HG03571 (cell line): ENCODE measurements at regions not wholly inside any gene's neighbourhood (a gene's known extent, or its start where the extent isn't known, plus 50 kb on each side); places are given as distances from the start of the nearest gene placed in this dataset.

ENCODE experiments used
- ATAC-seq: cut with Tn5 transposase; IDR thresholded peaks from one replicate; pipeline ENCODE4 v1.9.1; 2021; ENCODE audit not compliant: unreplicated experiment

- no peak for ATAC-seq
Measured at GRCh38 chr12:115072712-115073111, 388.7 kb upstream of the TBX3 start.

- no peak for ATAC-seq
Measured at GRCh38 chr12:115070313-115070712, 386.3 kb upstream of the TBX3 start.

DNA sequence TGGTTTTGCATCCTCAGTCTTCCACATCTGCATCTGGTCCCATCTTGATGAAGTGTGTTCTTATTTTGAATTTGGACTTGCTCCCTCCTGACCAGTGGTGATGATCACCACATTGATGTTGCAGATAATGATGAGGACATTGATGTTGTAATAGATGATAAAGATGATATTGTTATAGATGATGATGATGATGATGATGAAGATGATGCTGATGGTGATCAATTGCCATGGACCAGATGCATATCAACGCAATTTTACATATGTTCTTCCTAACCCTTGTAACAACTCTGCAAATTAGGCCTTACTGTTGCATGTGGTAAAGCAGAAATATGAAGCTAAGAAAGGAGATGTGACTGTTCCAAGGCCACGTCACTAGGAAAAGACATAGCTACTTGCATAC lies 380.3 kb upstream of the TBX3 start:
- no peak for ATAC-seq

DNA sequence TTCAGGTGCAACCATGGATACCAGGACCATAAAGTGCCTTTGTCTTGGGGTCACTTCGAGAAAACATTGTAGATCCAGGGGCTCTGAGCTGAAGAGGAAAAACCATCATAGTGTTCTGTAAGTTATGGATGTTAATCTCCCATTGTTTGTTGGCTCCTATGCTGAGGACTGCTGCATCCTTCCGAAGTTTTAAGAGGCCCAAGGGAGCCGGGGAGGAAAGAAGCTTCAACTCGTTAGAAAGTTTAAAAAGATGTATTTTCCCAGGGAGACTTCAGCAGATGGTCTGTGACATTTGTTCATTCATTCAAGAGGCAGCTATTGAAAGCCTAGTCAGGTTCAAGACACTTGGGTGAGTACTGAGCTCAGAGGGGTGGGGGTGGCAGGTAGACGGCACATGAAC lies 378.8 kb upstream of the TBX3 start:
- ATAC-seq: no peak

DNA sequence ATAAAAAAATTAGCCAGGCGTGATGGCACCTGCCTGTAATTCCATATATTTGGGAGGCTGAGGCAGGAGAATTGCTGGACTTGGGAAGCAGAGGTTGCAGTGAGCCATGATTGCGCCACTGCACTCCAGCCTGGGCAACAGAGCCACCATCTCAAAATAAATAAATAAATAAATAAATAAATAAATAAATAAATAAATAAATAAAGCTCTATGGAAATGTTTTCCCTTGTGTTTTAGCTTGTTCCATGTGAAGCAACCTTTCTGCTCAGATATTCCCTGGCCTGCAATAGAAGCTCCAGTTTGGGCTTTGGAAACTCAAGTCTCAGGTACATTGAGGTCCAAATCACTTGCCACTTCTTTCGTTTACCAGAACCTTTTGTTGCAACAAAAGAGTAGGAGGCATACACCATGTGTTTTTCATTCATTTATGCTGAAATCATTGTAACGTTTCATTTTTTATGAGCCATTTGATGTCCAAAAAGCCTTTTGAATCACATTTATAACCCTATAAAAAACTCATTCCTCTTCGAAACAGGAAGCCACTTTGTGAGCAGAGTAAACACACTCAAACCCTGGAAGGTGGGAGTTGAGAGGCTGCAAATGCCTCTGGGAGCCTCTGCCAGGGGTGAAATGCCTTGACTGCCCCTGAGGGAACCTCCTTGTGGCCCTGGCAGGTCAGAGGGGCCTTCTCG lies 376.6 kb upstream of the TBX3 start:
- no peak for ATAC-seq

GRCh38 chr12:115057445-115057844 lies 373.5 kb upstream of the TBX3 start:
- ATAC-seq: no peak

GRCh38 chr12:115051378-115051777 lies 367.4 kb upstream of the TBX3 start:
- ATAC-seq: no peak

GRCh38 chr12:115049614-115050013 lies 365.6 kb upstream of the TBX3 start:
- ATAC-seq: no peak

- ATAC-seq: no peak
Measured at GRCh38 chr12:115046805-115047204, 362.8 kb upstream of the TBX3 start.

DNA sequence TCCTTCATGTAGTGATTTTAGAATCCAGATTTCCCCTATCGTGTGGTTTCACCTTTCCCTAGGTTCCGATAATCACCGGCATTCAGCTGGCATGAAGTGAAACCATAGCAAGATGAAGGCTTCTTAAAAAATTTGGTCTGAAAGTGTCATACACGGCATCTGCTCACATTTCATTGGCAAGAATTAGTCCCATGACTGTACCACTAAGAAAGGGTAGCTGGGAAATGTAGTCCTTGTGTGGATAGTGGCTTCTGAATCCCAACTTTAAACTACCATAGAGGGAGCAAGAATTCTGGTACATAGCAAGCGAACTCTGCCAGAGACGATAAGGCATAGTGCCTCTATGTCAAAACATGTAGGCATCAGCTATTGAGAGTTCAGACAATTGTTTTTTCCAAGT lies 360.1 kb upstream of the TBX3 start:
- ATAC-seq: no peak

- ATAC-seq: no peak
Measured at GRCh38 chr12:115043079-115043478, 359.1 kb upstream of the TBX3 start.

DNA sequence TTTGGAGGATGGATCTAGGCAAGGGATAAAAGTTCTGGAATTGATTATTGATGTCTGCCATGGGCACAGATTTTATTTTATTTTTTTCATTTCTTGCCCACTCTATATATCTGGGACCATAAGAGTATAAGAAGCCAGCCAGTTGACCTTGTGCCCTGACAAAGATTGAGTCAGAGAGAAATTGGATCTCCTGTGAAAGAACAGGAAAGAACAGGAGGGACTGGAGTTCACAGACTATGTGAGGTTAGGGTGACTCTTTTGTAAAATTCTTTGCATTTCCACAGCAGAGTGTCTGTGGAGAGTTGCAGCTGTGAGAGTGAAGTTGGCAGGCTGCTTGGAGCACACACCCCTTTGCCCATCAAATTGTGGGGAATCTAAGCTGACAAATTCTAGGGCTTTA lies 358.4 kb upstream of the TBX3 start:
- ATAC-seq: no peak

- no peak for ATAC-seq
Measured at GRCh38 chr12:115037830-115038229, 353.9 kb upstream of the TBX3 start.

DNA sequence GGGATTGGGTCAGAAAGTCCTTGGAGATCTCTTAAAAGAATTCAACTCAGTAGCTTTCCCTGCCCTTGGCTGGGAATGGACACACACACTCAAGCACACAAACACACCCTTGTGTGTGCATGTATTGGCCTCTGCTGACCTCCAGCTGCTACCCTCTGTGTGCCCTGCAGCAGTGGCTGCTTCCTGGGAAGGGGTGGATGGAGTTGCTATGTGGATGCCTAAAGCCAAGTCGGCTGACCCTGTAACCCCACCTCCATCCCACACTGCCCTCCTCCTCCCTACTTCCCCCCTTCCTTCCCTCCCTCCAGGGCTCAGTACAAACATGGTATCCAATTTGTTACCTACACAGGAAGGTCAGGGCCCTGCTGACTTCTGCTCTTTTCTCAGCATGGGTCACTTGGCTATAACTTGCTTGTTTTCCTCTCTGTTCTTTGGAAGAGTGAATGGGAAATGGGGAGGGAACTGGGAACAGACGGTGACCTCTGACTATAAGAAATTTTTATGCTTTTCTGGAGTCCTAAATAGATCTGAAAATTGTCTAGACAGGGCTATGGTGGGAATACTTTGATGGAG lies 351.6 kb upstream of the TBX3 start:
- ATAC-seq: no peak

DNA sequence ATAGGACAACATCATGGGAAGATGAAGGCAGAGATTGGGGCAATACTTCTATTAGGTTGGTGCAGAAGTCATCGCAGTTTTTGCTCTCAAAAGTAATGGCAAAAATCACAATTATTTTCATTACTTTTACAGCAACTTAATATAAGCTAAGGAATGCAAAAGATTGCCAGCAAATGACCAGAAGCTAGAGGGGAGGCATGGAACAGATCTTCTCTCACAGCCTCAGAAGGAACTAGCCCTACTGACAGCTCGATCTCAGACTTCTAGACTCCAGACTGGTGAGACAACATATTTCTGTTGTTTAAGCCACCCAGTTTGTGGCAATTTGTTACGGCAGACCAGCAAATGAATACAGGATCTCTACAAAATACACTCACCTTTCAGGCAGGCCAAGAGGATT lies 348.5 kb upstream of the TBX3 start:
- no peak for ATAC-seq

GRCh38 chr12:115030017-115030416 lies 346.0 kb upstream of the TBX3 start:
- ATAC-seq: no peak

DNA sequence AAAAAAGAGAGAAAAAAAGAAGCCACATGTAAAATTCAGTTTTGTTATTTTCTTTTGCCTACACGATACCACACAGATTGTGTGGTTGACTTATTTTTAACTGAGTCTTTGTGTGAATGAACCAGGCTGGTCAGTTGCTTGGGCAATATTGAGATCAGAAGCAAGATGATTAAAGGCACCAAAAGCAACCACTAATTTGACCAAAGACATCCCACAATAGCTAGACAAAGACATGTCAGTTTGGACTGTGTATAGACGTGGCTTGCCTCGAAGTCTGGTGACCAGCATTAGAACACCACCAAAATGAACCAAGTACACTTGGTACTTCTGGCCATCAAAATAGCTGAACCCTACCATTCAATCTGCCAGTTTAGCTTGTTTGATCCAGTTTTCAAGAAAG lies 340.6 kb upstream of the TBX3 start:
- ATAC-seq: no peak

- no peak for ATAC-seq
Measured at GRCh38 chr12:115023279-115024265, 339.6 kb upstream of the TBX3 start.

DNA sequence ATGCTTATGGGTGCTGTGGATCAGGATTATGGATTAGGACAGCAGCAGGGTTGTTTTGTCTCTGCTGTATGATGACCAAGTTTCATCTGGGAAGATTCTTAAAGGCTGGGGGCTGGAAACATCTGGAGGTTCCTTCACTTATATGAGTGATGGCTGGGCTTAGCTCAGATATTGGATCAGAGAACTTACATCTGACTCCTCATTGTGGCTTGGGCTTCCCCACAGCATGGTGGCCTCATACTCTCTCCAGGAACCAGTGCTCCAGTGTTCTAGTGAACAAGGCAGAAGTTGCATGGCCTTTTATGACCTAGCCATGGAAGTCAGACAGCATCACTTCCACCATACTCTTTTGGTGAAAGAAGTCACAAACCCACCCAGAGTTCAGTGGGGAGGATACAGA lies 336.1 kb upstream of the TBX3 start:
- no peak for ATAC-seq

DNA sequence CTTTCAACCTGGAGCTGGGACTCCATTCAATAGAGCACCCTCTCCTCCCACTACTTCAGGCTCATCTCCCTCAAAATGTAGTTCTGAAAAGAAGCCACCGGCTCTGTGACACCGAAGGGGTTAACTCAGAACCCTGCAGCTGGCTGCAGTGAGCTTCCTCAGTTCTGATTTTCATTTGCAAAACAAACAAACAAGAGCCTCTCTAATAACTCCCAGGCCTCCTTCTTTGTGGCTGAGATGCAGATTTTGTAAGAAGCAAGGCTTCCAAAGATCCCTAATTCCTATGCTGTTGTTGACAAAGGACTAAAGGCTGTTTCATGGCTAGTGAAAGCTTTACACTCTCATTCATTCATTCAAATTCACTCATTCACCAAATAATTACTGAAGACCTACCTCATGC lies 333.4 kb upstream of the TBX3 start:
- no peak for ATAC-seq

DNA sequence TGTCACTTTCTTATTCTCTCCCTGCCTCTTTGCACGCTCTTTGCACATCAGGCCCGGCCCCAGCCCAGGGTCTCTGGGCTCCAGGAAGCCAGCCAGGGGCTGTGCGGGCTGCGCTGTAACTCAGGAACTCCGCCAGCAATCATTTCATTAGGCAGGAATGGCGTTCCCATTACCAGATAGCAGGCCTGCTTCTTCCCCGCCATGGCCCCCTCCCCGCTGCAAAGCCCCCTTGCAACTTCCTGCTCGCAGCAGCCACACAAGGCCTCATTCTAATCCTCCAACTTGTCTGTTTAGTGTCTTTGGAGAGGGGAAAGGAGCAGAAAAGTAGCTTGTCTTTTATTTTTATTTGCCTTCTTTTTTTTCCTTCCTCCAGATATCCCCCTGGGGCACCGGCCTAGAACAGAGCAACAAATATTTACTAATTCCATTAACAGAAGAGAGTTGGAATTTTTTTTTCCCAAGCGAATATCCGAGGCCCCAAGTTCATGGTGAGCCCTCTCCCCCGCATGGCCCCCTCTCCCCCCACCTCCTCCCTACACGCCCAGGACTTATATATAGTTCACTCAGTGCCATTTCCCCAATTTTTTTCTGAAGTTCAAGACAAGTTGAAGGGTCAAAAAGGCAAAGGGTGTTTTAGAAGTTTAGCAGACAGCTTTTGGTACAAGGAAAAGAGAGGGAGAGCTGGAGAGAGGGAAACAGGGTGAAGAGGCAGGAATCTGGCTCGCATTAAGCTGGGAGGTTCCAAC lies 329.4 kb upstream of the TBX3 start:
- ATAC-seq: no peak
